LNCaP clone FGC (cell line): ENCODE measurements at regions not wholly inside any gene's neighbourhood (a gene's known extent, or its start where the extent isn't known, plus 50 kb on each side); places are given as distances from the start of the nearest gene placed in this dataset.

Source experiments
- DNase-seq: peaks from one replicate; pipeline ENCODE4 v3.0.0-alpha.2; 2011; ENCODE audit warnings: low read depth
- H3K4me3 ChIP-seq: 2 replicates; pipeline ENCODE4 v1.5.1; 2011; ENCODE audit warnings: mild to moderate bottlenecking, low read depth, low read length, control low read depth
- TF ChIP-seq, protein P1 (sequence below): IDR thresholded peaks from 2 replicates; pipeline ENCODE4 v1.5.1; 2012; ENCODE audit warnings: mild to moderate bottlenecking; ENCODE audit not compliant: control insufficient read depth, insufficient read depth; ENCODE audit errors: extremely low read depth

DNA sequence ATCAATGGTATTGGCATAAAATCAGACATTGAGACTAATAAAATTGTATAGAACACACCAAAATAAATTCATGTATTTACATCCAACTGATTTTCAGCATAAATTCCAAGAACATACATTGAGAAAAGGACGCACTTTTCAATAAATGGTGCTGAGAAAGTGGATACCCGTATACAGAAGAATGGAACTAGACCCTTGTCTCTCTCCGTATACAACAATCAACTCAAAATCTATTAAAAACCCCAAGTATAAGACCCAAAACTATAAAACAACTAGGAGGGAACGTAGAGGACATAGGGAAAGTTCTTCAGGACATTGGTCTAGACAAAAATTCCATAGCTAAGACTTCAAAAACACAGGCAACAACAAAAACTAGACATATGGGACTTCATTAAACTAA, 97.4 kb downstream of the GGTLC2 start:
- no peak for DNase-seq
- TF ChIP-seq, protein P1, sequence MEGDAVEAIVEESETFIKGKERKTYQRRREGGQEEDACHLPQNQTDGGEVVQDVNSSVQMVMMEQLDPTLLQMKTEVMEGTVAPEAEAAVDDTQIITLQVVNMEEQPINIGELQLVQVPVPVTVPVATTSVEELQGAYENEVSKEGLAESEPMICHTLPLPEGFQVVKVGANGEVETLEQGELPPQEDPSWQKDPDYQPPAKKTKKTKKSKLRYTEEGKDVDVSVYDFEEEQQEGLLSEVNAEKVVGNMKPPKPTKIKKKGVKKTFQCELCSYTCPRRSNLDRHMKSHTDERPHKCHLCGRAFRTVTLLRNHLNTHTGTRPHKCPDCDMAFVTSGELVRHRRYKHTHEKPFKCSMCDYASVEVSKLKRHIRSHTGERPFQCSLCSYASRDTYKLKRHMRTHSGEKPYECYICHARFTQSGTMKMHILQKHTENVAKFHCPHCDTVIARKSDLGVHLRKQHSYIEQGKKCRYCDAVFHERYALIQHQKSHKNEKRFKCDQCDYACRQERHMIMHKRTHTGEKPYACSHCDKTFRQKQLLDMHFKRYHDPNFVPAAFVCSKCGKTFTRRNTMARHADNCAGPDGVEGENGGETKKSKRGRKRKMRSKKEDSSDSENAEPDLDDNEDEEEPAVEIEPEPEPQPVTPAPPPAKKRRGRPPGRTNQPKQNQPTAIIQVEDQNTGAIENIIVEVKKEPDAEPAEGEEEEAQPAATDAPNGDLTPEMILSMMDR = no peak
- no peak overlapping the region for H3K4me3 ChIP-seq

DNA sequence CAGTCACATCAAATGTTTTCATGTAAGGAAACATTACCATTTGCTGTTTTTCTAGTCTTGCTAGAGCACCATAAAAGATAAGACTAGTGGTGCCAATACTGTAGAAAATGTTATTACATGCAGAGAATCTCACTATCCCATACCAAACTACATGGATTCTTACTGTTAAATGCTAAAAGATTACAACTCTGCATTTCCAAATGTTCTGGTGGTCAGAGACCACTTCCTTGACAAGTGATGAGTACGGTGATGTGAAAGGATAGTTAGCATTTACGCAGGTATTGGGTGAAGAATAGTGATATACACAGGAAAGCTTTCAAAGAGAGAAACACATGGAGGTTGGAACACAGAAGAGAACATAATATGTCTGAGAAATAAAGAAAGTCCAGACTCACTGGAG, 98.2 kb downstream of the GGTLC2 start:
- DNase-seq = no peak
- TF ChIP-seq, protein P1 = no peak
- H3K4me3 ChIP-seq = no peak overlapping the region

DNA sequence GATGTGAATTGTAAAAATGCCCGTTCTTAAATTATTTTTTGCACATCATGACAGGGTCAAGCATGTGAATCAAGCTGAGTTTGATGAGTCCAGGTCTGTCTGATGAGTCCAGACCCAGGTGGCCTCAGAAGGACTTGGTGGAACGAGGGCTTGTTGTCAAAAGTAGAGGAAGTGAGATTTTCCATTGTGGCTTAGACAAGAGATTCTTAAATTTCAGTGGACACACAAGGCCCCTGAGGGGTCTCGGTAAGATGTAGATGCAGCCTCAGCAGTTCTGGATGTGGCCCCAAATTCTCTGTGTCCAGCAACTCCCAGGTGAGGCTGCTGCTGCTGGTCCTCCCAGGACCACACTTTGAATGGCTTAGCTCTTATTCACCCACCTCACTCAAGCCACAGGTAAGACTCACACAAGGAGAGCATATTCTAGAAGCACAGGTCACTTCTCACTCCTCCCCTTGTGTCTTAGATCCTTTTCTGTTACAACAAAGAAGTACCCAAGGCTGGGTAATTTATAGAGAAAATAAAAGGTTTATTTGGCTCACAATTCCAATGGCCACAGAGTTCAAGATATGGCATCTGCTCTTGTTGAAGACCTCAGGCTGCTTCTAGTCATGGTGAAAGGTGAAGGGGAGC, 98.8 kb downstream of the GGTLC2 start:
- TF ChIP-seq, protein P1 = no peak

DNA sequence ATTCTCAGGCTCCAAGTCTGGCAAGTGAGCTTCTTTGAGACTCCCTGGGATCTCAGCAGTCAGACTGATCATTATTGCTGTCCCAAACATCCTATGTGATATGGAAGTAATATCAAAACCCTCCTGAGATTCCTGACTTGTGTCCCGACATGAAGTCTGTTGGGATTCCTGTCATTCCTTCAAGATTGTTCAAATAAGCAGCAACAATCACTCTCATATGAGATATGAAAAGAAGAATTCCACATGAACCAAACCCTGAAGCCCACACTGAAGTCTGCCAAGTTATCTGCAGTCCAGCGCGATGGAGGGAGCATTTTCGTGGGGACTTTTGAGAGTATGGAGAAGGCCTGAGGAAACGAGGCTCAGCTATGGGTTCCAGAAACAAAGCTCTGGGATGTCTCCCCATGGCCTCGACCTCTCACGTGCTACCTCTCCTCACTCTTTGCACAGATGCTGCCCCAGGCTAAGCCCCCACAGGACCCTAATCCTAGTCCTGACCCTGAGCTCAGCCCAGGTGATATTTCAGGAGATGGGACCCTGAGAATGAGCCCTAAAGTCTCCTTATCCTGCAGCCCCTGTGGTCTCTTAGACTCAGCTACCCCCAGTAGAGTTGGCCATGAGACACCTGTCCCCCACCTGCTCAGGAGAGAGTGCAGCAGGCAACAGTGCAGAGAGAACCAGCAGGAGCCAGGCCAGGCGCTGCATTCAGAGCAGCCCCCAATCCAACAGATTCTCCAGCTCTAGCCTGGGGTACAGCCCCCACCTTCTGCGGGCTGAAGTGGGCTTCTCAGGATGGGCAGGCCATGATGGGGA, 100.2 kb downstream of the GGTLC2 start:
- TF ChIP-seq, protein P1 = no peak
- DNase-seq = no peak
- H3K4me3 ChIP-seq = no peak overlapping the region

More for the DNA sequence above, 98.8 kb downstream of the GGTLC2 start:
- no peak overlapping the region for H3K4me3 ChIP-seq
- no peak for DNase-seq

DNA sequence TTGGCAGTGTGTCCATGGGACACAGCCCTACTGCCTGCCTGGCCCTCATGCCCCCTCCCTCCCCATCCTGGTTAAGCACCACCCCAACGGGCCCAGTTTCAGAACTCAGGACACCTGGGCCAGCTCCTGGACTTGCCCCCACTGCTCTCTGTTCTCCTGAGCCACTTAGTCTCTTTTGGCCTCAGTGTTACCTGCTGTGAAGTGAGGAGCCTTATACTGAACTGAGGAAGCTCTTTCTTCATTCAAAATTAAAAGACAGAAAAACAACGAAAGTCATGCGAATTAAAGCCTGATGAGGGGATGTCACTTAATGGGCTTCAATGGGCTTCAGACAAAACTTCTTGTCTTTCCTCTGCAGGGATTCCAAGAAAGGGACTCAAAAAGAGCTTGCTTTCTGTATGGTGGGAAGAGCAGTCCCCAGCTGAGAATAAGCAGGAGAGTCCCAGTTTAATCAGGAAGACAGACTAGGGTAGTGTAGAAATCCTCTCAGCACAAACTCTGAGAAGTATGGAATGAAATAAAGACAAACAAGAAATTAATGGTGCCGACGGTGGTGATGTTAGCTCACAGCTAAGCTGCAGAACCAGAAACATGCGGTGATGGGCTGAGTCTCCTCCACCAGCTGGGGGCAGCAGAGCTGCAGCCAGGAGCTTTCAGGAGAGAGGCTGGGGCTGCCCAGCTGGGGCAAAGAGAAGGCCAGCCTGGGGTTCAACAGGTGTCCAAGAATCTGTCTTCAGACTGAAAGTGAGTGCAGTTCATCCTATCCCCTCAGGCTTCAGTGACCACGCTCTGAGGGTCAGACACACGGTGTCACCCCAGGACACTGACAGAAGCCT, 101.0 kb downstream of the GGTLC2 start:
- no peak overlapping the region for H3K4me3 ChIP-seq
- TF ChIP-seq, protein P1 = peak; percentile 81
- DNase-seq = no peak

GRCh38 chr22:22746061-22746962, 101.9 kb downstream of the GGTLC2 start:
- H3K4me3 ChIP-seq = no peak overlapping the region
- TF ChIP-seq, protein P1 = no peak
- no peak for DNase-seq
